Vagina (tissue), 2 donors: ENCODE measurements at regions not wholly inside any gene's neighbourhood (a gene's known extent, or its start where the extent isn't known, plus 50 kb on each side); places are given as distances from the start of the nearest gene placed in this dataset.

Experiments used
- DNase-seq, 2 donors: peaks; one replicate each; pipeline ENCODE4 v3.0.0-alpha.2; 2017; ENCODE audit errors: extremely low spot score in 2 of 2
- H3K27ac ChIP-seq: fragments of 200-600 bp; sonication (generic); one replicate; pipeline ENCODE4 v1.5.1; 2019
- H3K27me3 ChIP-seq: fragments of 200-600 bp; sonication (generic); one replicate; pipeline ENCODE4 v1.5.1; 2019
- H3K36me3 ChIP-seq, 2 donors: fragments of 200-600 bp; sonication (generic); one replicate each; pipeline ENCODE4 v1.5.1; 2017 to 2019
- H3K4me1 ChIP-seq: fragments of 200-600 bp; sonication (generic); one replicate; pipeline ENCODE4 v1.5.1; 2019
- H3K4me3 ChIP-seq, 2 donors: fragments of 200-600 bp; sonication (generic); 1 replicate in 1 of 2; 2 replicates in 1 of 2; pipeline ENCODE4 v1.5.1; 2016 to 2019
- H3K9me3 ChIP-seq: fragments of 200-600 bp; sonication (generic); one replicate; pipeline ENCODE4 v1.5.1; 2019
- POLR2A ChIP-seq, 2 donors: fragments of 450-650 bp; IDR thresholded peaks; one replicate each; pipeline ENCODE4 v1.6.1; 2017; ENCODE audit warnings: antibody characterized with exemption in 2 of 2, mild to moderate bottlenecking in 2 of 2, moderate library complexity in 2 of 2
- POLR2AphosphoS5 ChIP-seq, 2 donors: sonication (generic); formaldehyde crosslinking; IDR thresholded peaks; one replicate each; pipeline ENCODE4 v1.9.0; 2017; ENCODE audit warnings: antibody characterized with exemption in 2 of 2, mild to moderate bottlenecking in 2 of 2, low read depth in 1 of 2; ENCODE audit not compliant: insufficient read depth in 1 of 2
- intact Hi-C: fragments of 100-400 bp; cut with DNase I; formaldehyde crosslinking; loops from one replicate; pipeline ENCODE4 v1.15.1; 2023
- TF ChIP-seq, protein P1 (sequence below), 3 experiments: fragments of 450-650 bp in 2 of 3; fragments of 200-600 bp in 1 of 3; sonication (generic) in 1 of 3; IDR thresholded peaks; one replicate each; pipeline ENCODE4 v1.5.1; 2017 to 2019; ENCODE audit warnings: antibody characterized with exemption in 3 of 3, mild to moderate bottlenecking in 2 of 3, moderate library complexity in 2 of 3

GRCh38 chr1:219041141-219041540 lies 132.5 kb upstream of the LYPLAL1 start:
- Histone ChIP-seq H3K4me3 (no peak overlapping the region), H3K27ac (no peak overlapping the region), H3K4me1 (no peaks in the 10 kb centered on the region), H3K9me3 (no peaks in the 10 kb centered on the region), H3K27me3 (no peaks in the 10 kb centered on the region), H3K36me3 (no peaks in the 10 kb centered on the region)
- no peak for DNase-seq
- TF ChIP-seq POLR2A (IDR thresholded peaks at IDR 0.05) (no peak), POLR2AphosphoS5 (IDR thresholded peaks at IDR 0.05; ENCODE audit: insufficient read depth in 1 of 2, low read depth in 1 of 2) (no peak)
- TF ChIP-seq, protein P1, sequence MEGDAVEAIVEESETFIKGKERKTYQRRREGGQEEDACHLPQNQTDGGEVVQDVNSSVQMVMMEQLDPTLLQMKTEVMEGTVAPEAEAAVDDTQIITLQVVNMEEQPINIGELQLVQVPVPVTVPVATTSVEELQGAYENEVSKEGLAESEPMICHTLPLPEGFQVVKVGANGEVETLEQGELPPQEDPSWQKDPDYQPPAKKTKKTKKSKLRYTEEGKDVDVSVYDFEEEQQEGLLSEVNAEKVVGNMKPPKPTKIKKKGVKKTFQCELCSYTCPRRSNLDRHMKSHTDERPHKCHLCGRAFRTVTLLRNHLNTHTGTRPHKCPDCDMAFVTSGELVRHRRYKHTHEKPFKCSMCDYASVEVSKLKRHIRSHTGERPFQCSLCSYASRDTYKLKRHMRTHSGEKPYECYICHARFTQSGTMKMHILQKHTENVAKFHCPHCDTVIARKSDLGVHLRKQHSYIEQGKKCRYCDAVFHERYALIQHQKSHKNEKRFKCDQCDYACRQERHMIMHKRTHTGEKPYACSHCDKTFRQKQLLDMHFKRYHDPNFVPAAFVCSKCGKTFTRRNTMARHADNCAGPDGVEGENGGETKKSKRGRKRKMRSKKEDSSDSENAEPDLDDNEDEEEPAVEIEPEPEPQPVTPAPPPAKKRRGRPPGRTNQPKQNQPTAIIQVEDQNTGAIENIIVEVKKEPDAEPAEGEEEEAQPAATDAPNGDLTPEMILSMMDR (IDR thresholded peaks at IDR 0.05) = no peak
- intact Hi-C loops = no loop called here

DNA sequence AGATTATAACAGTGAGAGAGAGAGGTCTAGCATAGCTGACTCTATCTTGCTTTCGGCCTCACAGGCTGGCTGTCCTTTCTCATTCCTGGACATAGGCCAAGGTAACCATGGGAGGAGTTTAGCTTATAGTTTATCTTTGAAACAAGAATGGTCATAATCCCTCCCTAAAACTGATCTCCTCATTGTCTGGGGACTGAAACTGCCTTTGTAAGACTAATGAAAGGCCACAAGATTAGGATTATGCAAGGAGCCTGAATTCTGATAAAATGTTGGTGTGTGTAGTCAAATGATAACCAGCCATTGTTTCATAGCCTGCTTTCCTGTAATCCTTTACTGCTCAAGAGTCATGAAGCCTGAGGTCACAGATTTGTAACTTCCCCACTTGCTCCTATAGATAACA lies 131.9 kb upstream of the LYPLAL1 start:
- H3K9me3 ChIP-seq = no peaks in the 10 kb centered on the region
- H3K4me1 ChIP-seq = no peaks in the 10 kb centered on the region
- no peak overlapping the region for H3K27ac ChIP-seq
- intact Hi-C loops = no loop called here
- no peak overlapping the region for H3K4me3 ChIP-seq
- no peaks in the 10 kb centered on the region for H3K27me3 ChIP-seq
- TF ChIP-seq POLR2AphosphoS5 (IDR thresholded peaks at IDR 0.05; ENCODE audit: insufficient read depth in 1 of 2, low read depth in 1 of 2) = no peak
- TF ChIP-seq, protein P1 (IDR thresholded peaks at IDR 0.05) = no peak
- no peak for TF ChIP-seq POLR2A (IDR thresholded peaks at IDR 0.05)
- no peaks in the 10 kb centered on the region for H3K36me3 ChIP-seq
- no peak for DNase-seq

- DNase-seq = no peak
- no peaks in the 10 kb centered on the region for H3K4me1 ChIP-seq
- TF ChIP-seq, protein P1 (IDR thresholded peaks at IDR 0.05) = no peak
- no peak for TF ChIP-seq POLR2AphosphoS5 (IDR thresholded peaks at IDR 0.05; ENCODE audit: insufficient read depth in 1 of 2, low read depth in 1 of 2)
- H3K36me3 ChIP-seq = no peaks in the 10 kb centered on the region
- H3K4me3 ChIP-seq = no peak overlapping the region
- H3K9me3 ChIP-seq = no peaks in the 10 kb centered on the region
- no peak overlapping the region for H3K27ac ChIP-seq
- intact Hi-C loops = no loop called here
- no peaks in the 10 kb centered on the region for H3K27me3 ChIP-seq
These were observed 130.9 kb upstream of the LYPLAL1 start for GRCh38 chr1:219042769-219043168.

DNA sequence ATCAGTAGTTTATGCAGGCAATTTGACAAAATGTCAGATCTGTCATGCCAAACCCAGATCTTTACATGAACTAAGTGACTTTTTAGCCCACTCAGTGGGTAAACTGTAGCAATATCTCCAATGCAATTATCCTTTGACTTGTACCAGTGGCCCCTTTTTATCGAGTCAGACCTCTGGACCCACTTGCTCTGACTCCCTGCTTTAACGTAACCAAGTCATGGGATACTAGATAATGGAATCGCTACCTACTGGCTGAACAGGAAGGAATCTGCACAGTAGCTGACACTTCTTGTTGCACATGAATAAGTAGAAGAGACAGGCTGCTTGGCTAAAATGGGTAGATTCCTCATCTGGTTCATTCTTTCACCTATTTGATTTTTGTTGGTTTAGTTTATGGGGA lies 128.4 kb upstream of the LYPLAL1 start:
- Histone ChIP-seq H3K27ac (no peak overlapping the region), H3K4me1 (no peaks in the 10 kb centered on the region), H3K27me3 (no peaks in the 10 kb centered on the region), H3K36me3 (no peaks in the 10 kb centered on the region), H3K9me3 (no peaks in the 10 kb centered on the region), H3K4me3 (no peak overlapping the region)
- DNase-seq = no peak
- intact Hi-C loops = no loop called here
- TF ChIP-seq POLR2AphosphoS5 (IDR thresholded peaks at IDR 0.05; ENCODE audit: insufficient read depth in 1 of 2, low read depth in 1 of 2) (no peak), POLR2A (IDR thresholded peaks at IDR 0.05) (no peak)
- TF ChIP-seq, protein P1 (IDR thresholded peaks at IDR 0.05) = no peak

- Histone ChIP-seq H3K4me1 (no peaks in the 10 kb centered on the region), H3K27me3 (no peaks in the 10 kb centered on the region), H3K27ac (no peak overlapping the region), H3K4me3 (no peak overlapping the region), H3K36me3 (no peaks in the 10 kb centered on the region), H3K9me3 (no peaks in the 10 kb centered on the region)
- TF ChIP-seq POLR2A (IDR thresholded peaks at IDR 0.05) (no peak), POLR2AphosphoS5 (IDR thresholded peaks at IDR 0.05; ENCODE audit: insufficient read depth in 1 of 2, low read depth in 1 of 2) (no peak)
- TF ChIP-seq, protein P1 (IDR thresholded peaks at IDR 0.05) = no peak
- intact Hi-C loops = no loop called here
- DNase-seq = no peak
These were observed 124.2 kb upstream of the LYPLAL1 start for GRCh38 chr1:219049501-219049900.
